SW 1271 (cell line): ENCODE measurements at regions not wholly inside any gene's neighbourhood (a gene's known extent, or its start where the extent isn't known, plus 50 kb on each side); places are given as distances from the start of the nearest gene placed in this dataset.

Experiments used
- DNase-seq, 2 experiments: peaks; one replicate each; lab custom pipeline; 2025; lab: John Stamatoyannopoulos, UW

DNA sequence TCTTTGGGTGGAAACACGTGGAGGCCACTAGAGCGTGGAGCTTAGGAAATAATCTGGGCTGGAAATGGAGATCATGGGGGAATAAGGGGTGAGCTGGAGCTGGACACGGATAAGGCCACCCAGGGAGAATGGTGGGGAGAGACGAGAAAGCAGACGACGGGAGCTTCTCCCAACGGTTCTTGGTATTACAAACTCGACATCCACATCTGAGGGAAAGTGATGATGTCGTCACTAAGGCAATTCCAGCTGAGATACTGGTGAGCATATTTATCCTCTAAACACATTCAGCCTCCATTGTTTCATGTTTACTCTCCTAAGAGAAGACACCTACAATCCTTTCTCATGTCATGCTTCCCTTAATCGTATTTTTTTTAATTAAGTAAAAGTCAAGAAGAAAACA is 50.2 kb upstream of the SNX9 start:
- no peak for DNase-seq
